ENCODE measurements at regions not wholly inside any gene's neighbourhood (a gene's known extent, or its start where the extent isn't known, plus 50 kb on each side); places are given as distances from the start of the nearest gene placed in this dataset.

DNA sequence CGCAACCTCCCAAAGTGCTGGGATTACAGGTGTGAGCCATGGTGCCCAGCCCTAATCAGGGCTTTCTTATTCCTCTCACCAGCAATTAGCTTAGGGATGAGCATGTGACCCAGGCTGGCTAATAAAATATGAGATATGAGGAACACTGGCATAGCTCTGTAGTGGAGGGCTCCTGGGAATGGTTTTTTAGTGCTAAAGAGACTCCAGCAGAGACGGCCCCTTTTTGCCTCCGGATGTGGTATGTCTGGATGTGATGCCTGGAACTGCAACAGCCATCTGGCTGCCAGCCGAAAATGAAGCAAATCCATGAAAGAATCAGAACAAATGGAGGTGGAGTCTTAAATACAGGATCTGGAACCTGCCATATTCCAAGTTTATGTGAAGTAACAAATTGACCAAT lies 69.1 kb upstream of the MAGI1 start:
- Histone ChIP-seq H3K4me1 (ENCODE audit: low read depth) (no peaks in the 10 kb centered on the region), H3K27me3 (no peaks in the 10 kb centered on the region), H3K27ac (no peak overlapping the region), H3K9me3 (ENCODE audit: low read depth) (no peaks in the 10 kb centered on the region), H3K36me3 (no peaks in the 10 kb centered on the region), H3K4me3 (no peak overlapping the region)
- DNase-seq (ENCODE audit: low read depth in 1 of 2, low spot score in 1 of 2) = peak in 1 of 2 donors; percentile 96
- TF ChIP-seq, protein P1, sequence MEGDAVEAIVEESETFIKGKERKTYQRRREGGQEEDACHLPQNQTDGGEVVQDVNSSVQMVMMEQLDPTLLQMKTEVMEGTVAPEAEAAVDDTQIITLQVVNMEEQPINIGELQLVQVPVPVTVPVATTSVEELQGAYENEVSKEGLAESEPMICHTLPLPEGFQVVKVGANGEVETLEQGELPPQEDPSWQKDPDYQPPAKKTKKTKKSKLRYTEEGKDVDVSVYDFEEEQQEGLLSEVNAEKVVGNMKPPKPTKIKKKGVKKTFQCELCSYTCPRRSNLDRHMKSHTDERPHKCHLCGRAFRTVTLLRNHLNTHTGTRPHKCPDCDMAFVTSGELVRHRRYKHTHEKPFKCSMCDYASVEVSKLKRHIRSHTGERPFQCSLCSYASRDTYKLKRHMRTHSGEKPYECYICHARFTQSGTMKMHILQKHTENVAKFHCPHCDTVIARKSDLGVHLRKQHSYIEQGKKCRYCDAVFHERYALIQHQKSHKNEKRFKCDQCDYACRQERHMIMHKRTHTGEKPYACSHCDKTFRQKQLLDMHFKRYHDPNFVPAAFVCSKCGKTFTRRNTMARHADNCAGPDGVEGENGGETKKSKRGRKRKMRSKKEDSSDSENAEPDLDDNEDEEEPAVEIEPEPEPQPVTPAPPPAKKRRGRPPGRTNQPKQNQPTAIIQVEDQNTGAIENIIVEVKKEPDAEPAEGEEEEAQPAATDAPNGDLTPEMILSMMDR (IDR thresholded peaks at IDR 0.05; ENCODE audit: low read depth, low read length) = no peak

DNA sequence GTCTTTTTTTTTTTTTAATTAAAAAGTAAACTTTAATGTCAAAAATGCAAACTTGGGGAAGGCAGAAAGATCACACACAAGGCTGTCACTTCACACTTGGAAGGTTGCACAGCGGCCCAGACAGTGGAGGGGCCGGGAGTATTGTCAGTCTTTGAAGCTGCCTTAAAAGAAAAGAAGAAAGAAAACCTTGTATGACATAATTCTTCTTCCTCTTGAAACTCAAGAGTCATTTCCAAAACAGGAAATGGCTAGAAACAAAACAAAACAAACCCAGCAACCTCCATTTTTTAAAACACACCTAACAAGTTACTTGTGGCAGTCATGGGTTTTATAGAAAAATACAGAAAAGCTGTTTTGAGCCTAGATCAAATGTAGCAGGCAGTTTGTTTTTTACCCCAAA lies 68.1 kb upstream of the MAGI1 start:
- H3K36me3 ChIP-seq = no peaks in the 10 kb centered on the region
- no peak overlapping the region for H3K27ac ChIP-seq
- DNase-seq (ENCODE audit: low read depth in 1 of 2, low spot score in 1 of 2) = no peak
- no peaks in the 10 kb centered on the region for H3K9me3 ChIP-seq (ENCODE audit: low read depth)
- no peak overlapping the region for H3K4me3 ChIP-seq
- H3K27me3 ChIP-seq = no peaks in the 10 kb centered on the region
- H3K4me1 ChIP-seq (ENCODE audit: low read depth) = no peaks in the 10 kb centered on the region
- TF ChIP-seq, protein P1 (IDR thresholded peaks at IDR 0.05; ENCODE audit: low read depth, low read length) = no peak

DNA sequence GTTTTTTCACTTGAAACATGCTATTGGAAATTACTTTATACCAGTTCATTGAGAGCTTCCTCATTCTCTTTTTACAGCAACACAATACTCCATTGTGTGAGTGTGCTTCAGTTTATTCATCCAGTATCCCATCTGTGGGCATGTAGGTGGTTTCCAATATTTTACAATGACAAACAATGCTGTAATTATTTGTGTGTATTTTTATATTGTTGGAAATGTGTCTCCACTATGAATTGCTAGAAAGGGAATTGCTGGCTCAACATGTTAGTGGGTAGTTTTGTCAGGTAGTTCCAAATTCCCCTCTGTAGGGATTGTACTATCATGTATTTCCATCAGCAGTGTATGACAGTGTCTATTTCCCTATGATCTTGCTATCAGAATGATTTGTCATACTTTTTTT lies 65.8 kb upstream of the MAGI1 start:
- no peak for DNase-seq (ENCODE audit: low read depth in 1 of 2, low spot score in 1 of 2)
- no peaks in the 10 kb centered on the region for H3K4me1 ChIP-seq (ENCODE audit: low read depth)
- H3K36me3 ChIP-seq = no peaks in the 10 kb centered on the region
- H3K9me3 ChIP-seq (ENCODE audit: low read depth) = no peaks in the 10 kb centered on the region
- no peak overlapping the region for H3K27ac ChIP-seq
- no peak overlapping the region for H3K4me3 ChIP-seq
- TF ChIP-seq, protein P1 (IDR thresholded peaks at IDR 0.05; ENCODE audit: low read depth, low read length) = no peak
- no peaks in the 10 kb centered on the region for H3K27me3 ChIP-seq

DNA sequence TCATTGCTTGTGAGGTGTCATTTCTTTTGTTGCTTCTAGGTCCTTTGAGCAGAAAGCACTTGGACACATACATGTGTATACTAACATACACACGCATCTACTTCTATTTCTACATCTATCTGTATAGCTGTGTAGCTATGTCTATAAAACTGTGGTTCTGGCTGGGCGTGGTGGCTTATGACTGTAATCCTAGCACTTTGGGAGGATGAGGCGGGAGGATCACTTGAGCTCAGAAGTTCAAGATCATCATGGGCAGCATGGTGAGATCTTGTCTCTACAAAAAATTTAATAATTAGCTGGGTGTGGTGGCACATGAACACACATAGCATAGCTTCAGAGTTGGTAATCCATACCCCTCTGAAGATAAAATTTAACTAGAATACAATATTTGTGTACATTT lies 65.0 kb upstream of the MAGI1 start:
- Histone ChIP-seq H3K4me1 (ENCODE audit: low read depth) (no peaks in the 10 kb centered on the region), H3K4me3 (no peak overlapping the region), H3K9me3 (ENCODE audit: low read depth) (no peaks in the 10 kb centered on the region), H3K36me3 (no peaks in the 10 kb centered on the region), H3K27me3 (no peaks in the 10 kb centered on the region), H3K27ac (no peak overlapping the region)
- no peak for DNase-seq (ENCODE audit: low read depth in 1 of 2, low spot score in 1 of 2)
- TF ChIP-seq, protein P1 (IDR thresholded peaks at IDR 0.05; ENCODE audit: low read depth, low read length) = no peak

DNA sequence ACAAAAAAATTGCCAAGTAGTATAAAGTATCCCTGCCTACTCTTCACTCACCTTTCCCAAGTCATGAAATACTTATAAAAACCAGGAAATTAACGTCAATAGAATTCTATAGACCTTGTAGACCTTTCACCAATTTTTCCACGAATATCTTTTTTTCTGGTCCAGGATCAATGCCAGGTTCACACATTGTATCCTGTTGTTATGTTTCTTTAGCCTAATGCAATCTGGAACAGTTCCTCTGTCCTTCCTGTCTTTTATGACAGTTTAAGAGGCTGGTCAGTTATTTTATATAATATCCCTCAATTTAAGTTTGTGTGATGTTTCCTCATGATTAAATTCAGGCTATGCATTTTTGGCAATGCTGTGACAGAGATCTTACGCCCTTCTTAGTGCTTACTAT lies 63.2 kb upstream of the MAGI1 start:
- Histone ChIP-seq H3K9me3 (ENCODE audit: low read depth) (no peaks in the 10 kb centered on the region), H3K27me3 (no peaks in the 10 kb centered on the region), H3K27ac (no peak overlapping the region), H3K4me3 (no peak overlapping the region), H3K4me1 (ENCODE audit: low read depth) (no peaks in the 10 kb centered on the region), H3K36me3 (no peaks in the 10 kb centered on the region)
- no peak for DNase-seq (ENCODE audit: low read depth in 1 of 2, low spot score in 1 of 2)
- TF ChIP-seq, protein P1 (IDR thresholded peaks at IDR 0.05; ENCODE audit: low read depth, low read length) = no peak

DNA sequence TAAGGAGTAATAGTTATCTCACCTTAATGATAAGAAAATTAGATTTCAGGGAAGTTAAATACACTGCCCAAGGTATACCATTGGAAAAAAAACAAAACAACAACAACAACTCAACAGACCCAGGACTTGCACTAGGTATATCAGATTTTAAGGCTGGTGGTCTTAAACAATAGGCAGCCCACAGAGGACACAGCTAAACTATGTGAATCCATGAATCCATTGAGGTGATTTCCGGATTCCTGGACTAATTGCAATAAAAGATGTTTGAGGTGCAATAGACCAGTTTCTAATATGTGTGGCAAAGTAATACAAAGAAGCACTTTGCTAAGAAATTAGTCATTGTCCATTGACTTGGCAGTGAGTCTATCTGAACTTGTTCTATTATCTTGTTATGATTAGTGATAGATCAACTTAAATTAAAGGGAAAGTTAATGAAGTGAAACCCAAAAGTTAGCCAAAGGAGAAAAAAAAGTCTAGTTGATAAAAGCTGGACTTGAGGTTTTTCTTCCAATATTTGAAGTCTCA lies 60.9 kb upstream of the MAGI1 start:
- Histone ChIP-seq H3K4me3 (no peak overlapping the region), H3K36me3 (no peaks in the 10 kb centered on the region), H3K27ac (no peak overlapping the region), H3K9me3 (ENCODE audit: low read depth) (no peaks in the 10 kb centered on the region), H3K27me3 (no peaks in the 10 kb centered on the region), H3K4me1 (ENCODE audit: low read depth) (no peaks in the 10 kb centered on the region)
- TF ChIP-seq, protein P1 (IDR thresholded peaks at IDR 0.05; ENCODE audit: low read depth, low read length) = no peak
- no peak for DNase-seq (ENCODE audit: low read depth in 1 of 2, low spot score in 1 of 2)
